WTC11 (cell line): ENCODE measurements at regions not wholly inside any gene's neighbourhood (a gene's known extent, or its start where the extent isn't known, plus 50 kb on each side); places are given as distances from the start of the nearest gene placed in this dataset.
A peak's percentile ranks its signal among the peaks of the same experiment; 100 is the strongest.

Experiments
- ATAC-seq: fragments of 200-7000 bp; cut with Tn5 transposase; 2 replicates; pipeline ENCODE4 v1.10.0; 2021; ENCODE audit warnings: mild to moderate bottlenecking, moderate library complexity
- CTCF ChIA-PET: fragments of 300-600 bp; sonication (Branson Sonifier 250); formaldehyde crosslinking; loops from one replicate; lab custom pipeline; 2021; ENCODE audit warnings: antibody characterized with exemption; lab: Charles Lee
- POLR2A ChIA-PET: fragments of 350-600 bp; sonication (Branson Sonifier 250); formaldehyde crosslinking; loops from one replicate; lab custom pipeline; 2021; ENCODE audit warnings: antibody characterized with exemption; lab: Charles Lee
- DNase-seq: peaks from one replicate; pipeline ENCODE4 v3.0.0; 2021; ENCODE audit warnings: low spot score
- H3K27ac Mint-ChIP-seq: 2 replicates; pipeline ENCODE4 v1.8.0; 2021; ENCODE audit warnings: mixed read lengths
- H3K27me3 Mint-ChIP-seq: 2 replicates; pipeline ENCODE4 v1.8.0; 2021; ENCODE audit warnings: low read depth, mild to moderate bottlenecking, moderate library complexity, mixed read lengths
- H3K36me3 Mint-ChIP-seq: 2 replicates; pipeline ENCODE4 v1.8.0; 2021; ENCODE audit warnings: mixed read lengths
- H3K4me1 Mint-ChIP-seq: 2 replicates; pipeline ENCODE4 v1.8.0; 2022; ENCODE audit warnings: mixed read lengths
- H3K4me3 Mint-ChIP-seq: 2 replicates; pipeline ENCODE4 v1.8.0; 2021; ENCODE audit warnings: mild to moderate bottlenecking, moderate library complexity, mixed read lengths
- H3K9me3 Mint-ChIP-seq: 2 replicates; pipeline ENCODE4 v1.8.0; 2021; ENCODE audit warnings: mixed read lengths
- ARID4B ChIP-seq: sonication (generic); formaldehyde crosslinking; IDR thresholded peaks from 2 replicates; pipeline ENCODE4 v1.8.0; 2023; ENCODE audit warnings: missing genetic modification reagents, mild to moderate bottlenecking, borderline replicate concordance
- ATF1 ChIP-seq: sonication (generic); formaldehyde crosslinking; IDR thresholded peaks from 2 replicates; pipeline ENCODE4 v1.8.1; 2023; ENCODE audit warnings: mild to moderate bottlenecking, moderate library complexity, missing genetic modification reagents
- CBFB ChIP-seq: sonication (generic); formaldehyde crosslinking; IDR thresholded peaks from 2 replicates; pipeline ENCODE4 v1.8.1; 2022; ENCODE audit warnings: mild to moderate bottlenecking, low read depth, missing genetic modification reagents
- E2F4 ChIP-seq: sonication (generic); formaldehyde crosslinking; IDR thresholded peaks from 2 replicates; pipeline ENCODE4 v1.8.1; 2022; ENCODE audit warnings: low read depth, mild to moderate bottlenecking, moderate library complexity, missing genetic modification reagents, borderline replicate concordance
- ETV6 ChIP-seq: sonication (generic); formaldehyde crosslinking; IDR thresholded peaks from 2 replicates; pipeline ENCODE4 v1.8.1; 2022; ENCODE audit warnings: mild to moderate bottlenecking, missing genetic modification reagents
- GABPB1 ChIP-seq: sonication (generic); formaldehyde crosslinking; IDR thresholded peaks from 2 replicates; pipeline ENCODE4 v1.8.1; 2023; ENCODE audit warnings: mild to moderate bottlenecking, missing genetic modification reagents
- KAT7 ChIP-seq: sonication (generic); formaldehyde crosslinking; IDR thresholded peaks from 2 replicates; pipeline ENCODE4 v1.8.1; 2023; ENCODE audit warnings: missing genetic modification reagents, mild to moderate bottlenecking, borderline replicate concordance
- MXD4 ChIP-seq: fragments of 250-450 bp; sonication (Bioruptor Pico); IDR thresholded peaks from 2 replicates; pipeline ENCODE4 v1.8.0; 2021; ENCODE audit warnings: mild to moderate bottlenecking, moderate library complexity, borderline replicate concordance
- NR1H2 ChIP-seq: sonication (generic); formaldehyde crosslinking; IDR thresholded peaks from 2 replicates; pipeline ENCODE4 v1.9.0; 2021; ENCODE audit warnings: mild to moderate bottlenecking, moderate library complexity, missing genetic modification reagents
- NR3C1 ChIP-seq: sonication (generic); formaldehyde crosslinking; conservative IDR thresholded peaks from 2 replicates; pipeline ENCODE4 v1.8.1; 2023; ENCODE audit warnings: low read depth, mild to moderate bottlenecking, missing genetic modification reagents
- SMAD3 ChIP-seq: sonication (generic); formaldehyde crosslinking; IDR thresholded peaks from 2 replicates; pipeline ENCODE4 v1.8.0; 2022; ENCODE audit warnings: missing genetic modification reagents, mild to moderate bottlenecking, borderline replicate concordance
- TEAD1 ChIP-seq: sonication (generic); formaldehyde crosslinking; IDR thresholded peaks from 2 replicates; pipeline ENCODE4 v1.8.0; 2022; ENCODE audit warnings: mild to moderate bottlenecking, missing genetic modification reagents
- ZBTB43 ChIP-seq: sonication (generic); formaldehyde crosslinking; IDR thresholded peaks from 2 replicates; pipeline ENCODE4 v1.8.1; 2023; ENCODE audit warnings: mild to moderate bottlenecking, missing genetic modification reagents
- ZNF138 ChIP-seq: sonication (generic); formaldehyde crosslinking; conservative IDR thresholded peaks from 2 replicates; pipeline ENCODE4 v1.8.1; 2022; ENCODE audit warnings: mild to moderate bottlenecking, moderate library complexity, missing genetic modification reagents
- ZNF219 ChIP-seq: sonication (generic); formaldehyde crosslinking; IDR thresholded peaks from 2 replicates; pipeline ENCODE4 v1.8.0; 2023; ENCODE audit warnings: missing genetic modification reagents, mild to moderate bottlenecking, borderline replicate concordance
- ZNF232 ChIP-seq: sonication (generic); formaldehyde crosslinking; IDR thresholded peaks from 2 replicates; pipeline ENCODE4 v1.8.0; 2022; ENCODE audit warnings: mild to moderate bottlenecking, missing genetic modification reagents
- ZSCAN18 ChIP-seq: fragments of 250-450 bp; sonication (Bioruptor Pico); IDR thresholded peaks from 2 replicates; pipeline ENCODE4 v2.1.2; 2022; ENCODE audit warnings: mild to moderate bottlenecking, moderate library complexity

- ATAC-seq (peak; percentile 59), DNase-seq (no peak)
- H3K4me1 Mint-ChIP-seq: peaks cover 45% of the 10 kb centered on the region
- H3K4me3 Mint-ChIP-seq: no peak overlapping the region
- H3K27me3 Mint-ChIP-seq: no peaks in the 10 kb centered on the region
- TF ChIP-seq TEAD1 (CRISPR knock-in tag) (peak; percentile 34; the same call in 1 of the 2 replicates), ARID4B (CRISPR knock-in tag) (no peak)
- H3K9me3 Mint-ChIP-seq: peaks cover 7% of the 10 kb centered on the region; the same call in 1 of the 2 replicates
- no peaks in the 10 kb centered on the region for H3K36me3 Mint-ChIP-seq
- POLR2A ChIA-PET: no interaction called here
- H3K27ac Mint-ChIP-seq: peak overlapping the region; percentile 73; the same call in 1 of the 2 replicates
- CTCF ChIA-PET: no interaction called here
Observed at GRCh38 chr9:74304598-74304997, 192.5 kb upstream of the RORB start.

- TF ChIP-seq MXD4 (CRISPR knock-in tag) (no peak), CBFB (CRISPR knock-in tag) (no peak)
- peaks cover 21% of the 10 kb centered on the region for H3K9me3 Mint-ChIP-seq
- no peak overlapping the region for H3K27ac Mint-ChIP-seq
- peak; percentile 58 for ATAC-seq
- no peak overlapping the region for H3K4me3 Mint-ChIP-seq
- no peaks in the 10 kb centered on the region for H3K27me3 Mint-ChIP-seq
- POLR2A ChIA-PET: no interaction called here
- peaks cover 30% of the 10 kb centered on the region for H3K4me1 Mint-ChIP-seq
- CTCF ChIA-PET: no interaction called here
- no peak for DNase-seq
- peaks cover 12% of the 10 kb centered on the region for H3K36me3 Mint-ChIP-seq
Observed at GRCh38 chr9:74309654-74310053, 187.5 kb upstream of the RORB start.

GRCh38 chr9:74317235-74317634 lies 179.9 kb upstream of the RORB start:
- H3K4me3 Mint-ChIP-seq: no peak overlapping the region
- peaks cover 21% of the 10 kb centered on the region for H3K36me3 Mint-ChIP-seq
- CTCF ChIA-PET: interaction anchor here (0.7 kb wide), 1 partner anchor 795 kb away, joined by 3 read pairs; no protein-coding TSS in a partner anchor
- H3K4me1 Mint-ChIP-seq: peaks cover 10% of the 10 kb centered on the region
- ATAC-seq (no peak), DNase-seq (no peak)
- TF ChIP-seq NR3C1 (no peak), E2F4 (CRISPR knock-in tag) (no peak), ZNF232 (no peak), ZNF138 (CRISPR knock-in tag) (no peak), ATF1 (CRISPR knock-in tag) (no peak), ZSCAN18 (CRISPR knock-in tag) (no peak), SMAD3 (CRISPR knock-in tag) (no peak), MXD4 (CRISPR knock-in tag) (no peak), ETV6 (CRISPR knock-in tag) (no peak), KAT7 (CRISPR knock-in tag) (no peak), CBFB (CRISPR knock-in tag) (no peak), ZNF219 (CRISPR knock-in tag) (no peak), NR1H2 (CRISPR knock-in tag) (no peak), ZBTB43 (CRISPR knock-in tag) (no peak), GABPB1 (CRISPR knock-in tag) (no peak)
- H3K9me3 Mint-ChIP-seq: peaks cover 47% of the 10 kb centered on the region
- POLR2A ChIA-PET: no interaction called here
- no peaks in the 10 kb centered on the region for H3K27me3 Mint-ChIP-seq
- H3K27ac Mint-ChIP-seq: no peak overlapping the region
